Endodermal cell (in vitro differentiated cells): ENCODE measurements at regions not wholly inside any gene's neighbourhood (a gene's known extent, or its start where the extent isn't known, plus 50 kb on each side); places are given as distances from the start of the nearest gene placed in this dataset.

Experiments
- DNase-seq: peaks from one replicate; pipeline ENCODE4 v3.0.0-alpha.2; 2017
- H3K27ac ChIP-seq: 2 replicates; pipeline ENCODE4 v1.5.1; 2013; ENCODE audit warnings: mild to moderate bottlenecking, low read depth, low read length, moderate library complexity
- H3K27me3 ChIP-seq: 2 replicates; pipeline ENCODE4 v1.6.1; 2013; ENCODE audit warnings: mild to moderate bottlenecking, low read length, moderate library complexity; ENCODE audit not compliant: insufficient read depth, control insufficient read depth, poor library complexity, severe bottlenecking
- H3K36me3 ChIP-seq: 2 replicates; pipeline ENCODE4 v1.7.0; 2013; ENCODE audit warnings: mild to moderate bottlenecking, low read length, moderate library complexity; ENCODE audit not compliant: control insufficient read depth, insufficient read depth
- H3K4me1 ChIP-seq: one replicate; pipeline ENCODE4 v1.7.0; 2013; ENCODE audit warnings: low read length; ENCODE audit not compliant: control insufficient read depth, insufficient read depth
- H3K4me3 ChIP-seq: 2 replicates; pipeline ENCODE4 v1.5.1; 2013; ENCODE audit warnings: mild to moderate bottlenecking, low read length, moderate library complexity
- H3K9ac ChIP-seq: 2 replicates; pipeline ENCODE4 v1.6.1; 2013; ENCODE audit warnings: mild to moderate bottlenecking, low read length, moderate library complexity; ENCODE audit not compliant: poor library complexity, severe bottlenecking; ENCODE audit errors: extremely low read depth
- H3K9me3 ChIP-seq: 2 replicates; pipeline ENCODE4 v1.6.1; 2013; ENCODE audit warnings: mild to moderate bottlenecking, low read length, moderate library complexity; ENCODE audit not compliant: control insufficient read depth
- H3K27ac Mint-ChIP-seq: 2 replicates; pipeline ENCODE4 v1.8.0; 2020; ENCODE audit warnings: mixed read lengths
- H3K27me3 Mint-ChIP-seq: 2 replicates; pipeline ENCODE4 v1.8.0; 2021; ENCODE audit warnings: mild to moderate bottlenecking, mixed read lengths; ENCODE audit not compliant: insufficient read depth
- H3K36me3 Mint-ChIP-seq: 2 replicates; pipeline ENCODE4 v1.8.0; 2020; ENCODE audit warnings: low read depth, mixed read lengths
- H3K4me1 Mint-ChIP-seq: 2 replicates; pipeline ENCODE4 v1.8.0; 2020; ENCODE audit warnings: mixed read lengths
- H3K4me3 Mint-ChIP-seq: 2 replicates; pipeline ENCODE4 v1.8.0; 2020; ENCODE audit warnings: mild to moderate bottlenecking, moderate library complexity, mixed read lengths
- H3K9me3 Mint-ChIP-seq: 2 replicates; pipeline ENCODE4 v1.8.0; 2020; ENCODE audit warnings: mild to moderate bottlenecking, mixed read lengths
- WGBS, 2 experiments: methylation state at CpG; one replicate each; pipeline versions ENCODE4 v1.1.5 to v1.1.7; 2013; ENCODE audit warnings: missing lambda C conversion rate in 2 of 2, mixed read lengths in 1 of 2; ENCODE audit not compliant: insufficient coverage in 1 of 2, insufficient read length in 1 of 2; 5-methylcytosine and 5-hydroxymethylcytosine counted together
- TF ChIP-seq, protein P1 (sequence below): fragments of 200-600 bp; sonication (generic); conservative IDR thresholded peaks from 2 replicates; pipeline ENCODE4 v1.5.0; 2021; ENCODE audit warnings: antibody characterized with exemption, mild to moderate bottlenecking

DNA sequence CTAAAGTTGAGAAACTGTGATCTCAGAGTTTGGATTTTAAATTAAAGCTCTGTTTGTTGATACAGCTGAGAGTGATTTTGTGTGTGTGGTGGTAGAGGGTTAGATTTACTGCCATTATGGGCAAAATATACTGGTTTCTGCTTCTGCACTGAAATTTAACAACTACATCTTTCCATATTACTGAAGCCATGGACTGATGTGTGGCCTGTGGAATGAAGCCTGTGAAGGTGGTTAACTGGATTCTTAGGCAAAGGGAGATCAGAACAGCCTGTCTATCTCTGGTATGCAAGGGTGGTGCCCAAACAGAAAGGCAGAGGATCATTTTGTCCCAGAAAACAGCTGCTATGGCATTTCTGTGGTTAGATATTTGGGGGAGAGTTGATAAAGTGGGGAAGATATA is 297.3 kb upstream of the THBS1 start:
- H3K4me3 ChIP-seq, result no peak overlapping the region

DNA sequence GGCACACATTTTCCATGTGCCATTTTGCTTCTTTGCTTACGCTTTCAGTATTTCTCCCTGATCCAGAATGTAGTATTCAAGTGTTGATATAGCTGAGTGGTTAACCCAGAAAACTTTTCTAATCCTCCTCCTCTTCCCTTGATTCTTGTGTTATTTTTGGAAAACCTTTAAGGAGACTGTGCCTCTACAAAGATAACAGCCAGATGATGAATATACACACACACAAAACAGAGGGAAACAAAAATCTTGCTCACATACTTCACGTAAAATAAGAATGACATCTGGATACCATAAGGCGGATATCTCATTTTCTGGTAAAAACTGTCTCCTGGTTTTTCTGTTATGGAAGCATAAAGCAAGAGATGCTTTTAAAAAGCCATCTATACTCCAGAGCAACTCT is 295.8 kb upstream of the THBS1 start:
- Mint-ChIP-seq H3K4me3 (no peak overlapping the region), H3K27ac (no peak overlapping the region), H3K27me3 (no peaks in the 10 kb centered on the region), H3K9me3 (peaks cover 3% of the 10 kb centered on the region), H3K4me1 (no peaks in the 10 kb centered on the region), H3K36me3 (no peaks in the 10 kb centered on the region)
- no peaks in the 10 kb centered on the region for H3K9me3 ChIP-seq
- H3K4me1 ChIP-seq, result no peaks in the 10 kb centered on the region
- no peak overlapping the region for H3K4me3 ChIP-seq
- no peak overlapping the region for H3K9ac ChIP-seq
- no peak overlapping the region for H3K27ac ChIP-seq
- 89 to 100% methylated on average over 2 to 3 of the region's 3 CpGs for WGBS, 2 experiments
- DNase-seq, result no peak
- TF ChIP-seq, protein P1, sequence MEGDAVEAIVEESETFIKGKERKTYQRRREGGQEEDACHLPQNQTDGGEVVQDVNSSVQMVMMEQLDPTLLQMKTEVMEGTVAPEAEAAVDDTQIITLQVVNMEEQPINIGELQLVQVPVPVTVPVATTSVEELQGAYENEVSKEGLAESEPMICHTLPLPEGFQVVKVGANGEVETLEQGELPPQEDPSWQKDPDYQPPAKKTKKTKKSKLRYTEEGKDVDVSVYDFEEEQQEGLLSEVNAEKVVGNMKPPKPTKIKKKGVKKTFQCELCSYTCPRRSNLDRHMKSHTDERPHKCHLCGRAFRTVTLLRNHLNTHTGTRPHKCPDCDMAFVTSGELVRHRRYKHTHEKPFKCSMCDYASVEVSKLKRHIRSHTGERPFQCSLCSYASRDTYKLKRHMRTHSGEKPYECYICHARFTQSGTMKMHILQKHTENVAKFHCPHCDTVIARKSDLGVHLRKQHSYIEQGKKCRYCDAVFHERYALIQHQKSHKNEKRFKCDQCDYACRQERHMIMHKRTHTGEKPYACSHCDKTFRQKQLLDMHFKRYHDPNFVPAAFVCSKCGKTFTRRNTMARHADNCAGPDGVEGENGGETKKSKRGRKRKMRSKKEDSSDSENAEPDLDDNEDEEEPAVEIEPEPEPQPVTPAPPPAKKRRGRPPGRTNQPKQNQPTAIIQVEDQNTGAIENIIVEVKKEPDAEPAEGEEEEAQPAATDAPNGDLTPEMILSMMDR, result no peak
- no peaks in the 10 kb centered on the region for H3K36me3 ChIP-seq
- H3K27me3 ChIP-seq, result no peaks in the 10 kb centered on the region

More for the DNA sequence above, 297.3 kb upstream of the THBS1 start:
- no peak overlapping the region for H3K9ac ChIP-seq
- no peak overlapping the region for H3K27ac Mint-ChIP-seq
- no peaks in the 10 kb centered on the region for H3K36me3 ChIP-seq
- H3K36me3 Mint-ChIP-seq, result no peaks in the 10 kb centered on the region
- no peaks in the 10 kb centered on the region for H3K27me3 ChIP-seq
- no peak overlapping the region for H3K4me3 Mint-ChIP-seq
- no peak for DNase-seq
- no peaks in the 10 kb centered on the region for H3K4me1 ChIP-seq
- H3K27ac ChIP-seq, result no peak overlapping the region
- TF ChIP-seq, protein P1, result no peak
- H3K27me3 Mint-ChIP-seq, result no peaks in the 10 kb centered on the region
- peaks cover 3% of the 10 kb centered on the region for H3K9me3 Mint-ChIP-seq
- no peaks in the 10 kb centered on the region for H3K4me1 Mint-ChIP-seq
- no peaks in the 10 kb centered on the region for H3K9me3 ChIP-seq

DNA sequence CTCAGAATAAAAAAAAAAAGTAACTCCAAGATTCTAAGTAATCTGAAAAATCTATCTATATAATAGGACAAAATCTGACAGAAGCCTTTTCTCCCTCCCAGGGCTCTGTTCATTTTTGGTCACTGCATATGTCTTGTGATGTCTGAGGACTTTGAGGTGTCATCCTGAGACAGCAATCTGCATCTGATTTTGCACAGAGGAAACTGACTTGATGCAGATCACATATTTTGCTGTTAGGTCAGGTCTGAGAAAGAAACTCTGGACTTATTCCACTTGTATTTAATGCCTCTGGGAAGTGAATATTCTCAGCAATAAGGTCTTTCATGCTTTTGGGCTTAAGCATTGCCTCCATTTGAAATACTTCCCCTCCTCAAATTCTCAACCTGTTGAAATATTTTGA is 295.2 kb upstream of the THBS1 start:
- H3K27ac Mint-ChIP-seq, result no peak overlapping the region
- no peak overlapping the region for H3K9ac ChIP-seq
- H3K27me3 Mint-ChIP-seq, result no peaks in the 10 kb centered on the region
- H3K27ac ChIP-seq, result no peak overlapping the region
- no peaks in the 10 kb centered on the region for H3K27me3 ChIP-seq
- H3K4me3 ChIP-seq, result no peak overlapping the region
- DNase-seq, result no peak
- no peaks in the 10 kb centered on the region for H3K36me3 Mint-ChIP-seq
- no peaks in the 10 kb centered on the region for H3K4me1 ChIP-seq
- no peak overlapping the region for H3K4me3 Mint-ChIP-seq
- TF ChIP-seq, protein P1, result no peak
- H3K36me3 ChIP-seq, result no peaks in the 10 kb centered on the region
- H3K9me3 ChIP-seq, result no peaks in the 10 kb centered on the region
- peaks cover 3% of the 10 kb centered on the region for H3K9me3 Mint-ChIP-seq
- H3K4me1 Mint-ChIP-seq, result no peaks in the 10 kb centered on the region
